B cell (primary cell): ENCODE measurements at regions not wholly inside any gene's neighbourhood (a gene's known extent, or its start where the extent isn't known, plus 50 kb on each side); places are given as distances from the start of the nearest gene placed in this dataset.

Experiments used
- ATAC-seq: fragments of 200-7000 bp; cut with Tn5 transposase; one replicate; pipeline ENCODE4 v1.10.0; 2021; ENCODE audit warnings: low read depth, mild to moderate bottlenecking, moderate number of reproducible peaks, moderate library complexity
- CTCF ChIA-PET: fragments of 350-600 bp; sonication (Branson Sonifier 250); formaldehyde crosslinking; loops from one replicate; lab custom pipeline; 2021; ENCODE audit warnings: antibody characterized with exemption, inconsistent platforms; lab: Charles Lee
- POLR2A ChIA-PET: fragments of 350-600 bp; sonication (Branson Sonifier 250); formaldehyde crosslinking; loops from one replicate; lab custom pipeline; 2021; ENCODE audit warnings: antibody characterized with exemption; lab: Charles Lee
- DNase-seq: peaks from one replicate; pipeline ENCODE4 v3.0.0; 2013
- H2AFZ ChIP-seq: 2 replicates; pipeline ENCODE4 v1.6.1; 2012; ENCODE audit warnings: mild to moderate bottlenecking, low read depth, low read length; ENCODE audit not compliant: insufficient read depth, poor library complexity, severe bottlenecking
- H3K27ac ChIP-seq, 2 donors: 1 replicate in 1 of 2; 2 replicates in 1 of 2; pipeline ENCODE4 v1.5.1; 2012 to 2013; ENCODE audit warnings: low read length in 2 of 2, mild to moderate bottlenecking in 2 of 2, moderate library complexity in 1 of 2
- H3K27me3 ChIP-seq, 4 experiments: fragments of 200-600 bp in 1 of 4; sonication (generic) in 1 of 4; replicated peaks in 1 of 4; 1 replicate in 2 of 4; 2 replicates in 2 of 4; pipeline versions ENCODE4 v1.6.1 to v1.7.0; 2013 to 2016; ENCODE audit warnings: low read length in 3 of 4, mild to moderate bottlenecking in 2 of 4, mixed read lengths in 1 of 4, moderate library complexity in 1 of 4; ENCODE audit not compliant: insufficient read depth in 4 of 4, control insufficient read depth in 3 of 4; ENCODE audit errors: control extremely low read depth in 1 of 4
- H3K36me3 ChIP-seq, 2 experiments: replicated peaks in 1 of 2; 1 replicate in 1 of 2; 2 replicates in 1 of 2; pipeline versions ENCODE4 v1.6.1 to v1.7.1; 2013; ENCODE audit warnings: low read length in 1 of 2; ENCODE audit not compliant: insufficient read depth in 2 of 2, control insufficient read depth in 1 of 2; ENCODE audit errors: control extremely low read depth in 1 of 2, extremely low read depth in 1 of 2
- H3K4me1 ChIP-seq, 2 donors: fragments of 200-600 bp in 1 of 2; sonication (generic) in 1 of 2; 1 replicate in 1 of 2; 2 replicates in 1 of 2; pipeline versions ENCODE4 v1.5.1 to v1.6.1; 2013 to 2017; ENCODE audit warnings: low read length in 2 of 2; ENCODE audit not compliant: control insufficient read depth in 2 of 2, insufficient read depth in 2 of 2
- H3K4me2 ChIP-seq: replicated peaks from 2 replicates; pipeline ENCODE3; 2012; ENCODE audit warnings: mild to moderate bottlenecking, low read depth, low read length; ENCODE audit not compliant: poor library complexity, severe bottlenecking
- H3K4me3 ChIP-seq, 5 experiments: fragments of 200-600 bp in 1 of 5; sonication (generic) in 1 of 5; 1 replicate in 3 of 5; 2 replicates in 2 of 5; pipeline versions ENCODE4 v1.5.1 to v1.7.0; 2011 to 2016; ENCODE audit warnings: low read length in 4 of 5, mild to moderate bottlenecking in 4 of 5, low read depth in 2 of 5, control low read depth in 1 of 5, moderate library complexity in 1 of 5; ENCODE audit not compliant: insufficient read depth in 1 of 5; ENCODE audit errors: control extremely low read depth in 1 of 5, extremely low read depth in 1 of 5
- H3K79me2 ChIP-seq: fragments of 200-600 bp; sonication (generic); one replicate; pipeline ENCODE4 v1.6.0; 2016; ENCODE audit warnings: low read length; ENCODE audit not compliant: control insufficient read depth, insufficient read depth
- H3K9ac ChIP-seq: fragments of 200-600 bp; sonication (generic); 2 replicates; pipeline ENCODE4 v1.6.1; 2017; ENCODE audit warnings: mild to moderate bottlenecking, low read length, moderate library complexity
- H3K9me3 ChIP-seq, 3 donors: one replicate each; pipeline versions ENCODE4 v1.6.1 to v1.7.1; 2013; ENCODE audit warnings: low read length in 2 of 3; ENCODE audit not compliant: control insufficient read depth in 2 of 3, insufficient read depth in 1 of 3; ENCODE audit errors: control extremely low read depth in 1 of 3
- H4K20me1 ChIP-seq: 2 replicates; pipeline ENCODE4 v1.6.0; 2012; ENCODE audit warnings: mild to moderate bottlenecking, low read length; ENCODE audit not compliant: insufficient read depth, control insufficient read depth, poor library complexity, severe bottlenecking
- H3K27ac Mint-ChIP-seq: one replicate; pipeline ENCODE4 v1.8.0; 2021; ENCODE audit warnings: mixed read lengths
- H3K27me3 Mint-ChIP-seq: one replicate; pipeline ENCODE4 v1.8.0; 2021; ENCODE audit warnings: mixed read lengths
- H3K4me1 Mint-ChIP-seq: one replicate; pipeline ENCODE4 v1.8.0; 2021; ENCODE audit warnings: mixed read lengths
- H3K4me3 Mint-ChIP-seq: one replicate; pipeline ENCODE4 v1.8.0; 2021; ENCODE audit warnings: mixed read lengths
- H3K9me3 Mint-ChIP-seq: one replicate; pipeline ENCODE4 v1.8.0; 2022; ENCODE audit warnings: mixed read lengths; ENCODE audit not compliant: insufficient read depth
- CTCF ChIP-seq: fragments of 200-600 bp; IDR thresholded peaks from one replicate; pipeline ENCODE4 v1.8.0; 2022; ENCODE audit warnings: antibody characterized with exemption, mild to moderate bottlenecking
- EZH2 ChIP-seq: IDR thresholded peaks from 2 replicates; pipeline ENCODE4 v1.6.1; 2012; ENCODE audit warnings: borderline replicate concordance, low read depth, mild to moderate bottlenecking, moderate library complexity, low read length; ENCODE audit not compliant: insufficient read depth, poor library complexity, severe bottlenecking
- WGBS: methylation state at CpG from one replicate; pipeline ENCODE4 v1.1.5; 2013; ENCODE audit warnings: missing lambda C conversion rate; ENCODE audit not compliant: insufficient coverage; 5-methylcytosine and 5-hydroxymethylcytosine counted together
- intact Hi-C: fragments of 100-400 bp; cut with micrococcal nuclease; formaldehyde crosslinking; loops from one replicate; pipeline ENCODE4 v1.10.0; 2022

- no peaks in the 10 kb centered on the region for H3K9me3 ChIP-seq
- WGBS: no CpG with 5 or more reads among the region's 3 CpGs
- DNase-seq: no peak
- no peak overlapping the region for H3K9ac ChIP-seq
- Mint-ChIP-seq H3K4me3 (no peak overlapping the region), H3K4me1 (no peaks in the 10 kb centered on the region), H3K9me3 (no peaks in the 10 kb centered on the region), H3K27me3 (no peaks in the 10 kb centered on the region), H3K27ac (no peak overlapping the region)
- no peaks in the 10 kb centered on the region for H3K27me3 ChIP-seq
- H4K20me1 ChIP-seq: no peaks in the 10 kb centered on the region
- TF ChIP-seq EZH2: no peak
- intact Hi-C loops: no loop called here
- no peak for ATAC-seq
- ChIA-PET CTCF (no interaction called here), POLR2A (no interaction called here)
- H3K79me2 ChIP-seq: no peaks in the 10 kb centered on the region
- no peak overlapping the region for H3K4me2 ChIP-seq
- H3K4me3 ChIP-seq: no peak overlapping the region
- no peaks in the 10 kb centered on the region for H3K4me1 ChIP-seq
- no peak overlapping the region for H3K27ac ChIP-seq
- no peak overlapping the region for H2AFZ ChIP-seq
- H3K36me3 ChIP-seq: no peaks in the 10 kb centered on the region
These were observed 1419.4 kb downstream of the KCNT2 start for GRCh38 chr1:195188821-195189220.

GRCh38 chr1:195186544-195186943 lies 1421.7 kb downstream of the KCNT2 start:
- H3K27me3 Mint-ChIP-seq: no peaks in the 10 kb centered on the region
- no peak overlapping the region for H2AFZ ChIP-seq
- no peaks in the 10 kb centered on the region for H3K9me3 Mint-ChIP-seq
- no peaks in the 10 kb centered on the region for H3K4me1 Mint-ChIP-seq
- TF ChIP-seq EZH2 (no peak), CTCF (no peak)
- no peaks in the 10 kb centered on the region for H3K4me1 ChIP-seq
- no peaks in the 10 kb centered on the region for H3K36me3 ChIP-seq
- no peak overlapping the region for H3K4me3 Mint-ChIP-seq
- DNase-seq (no peak), ATAC-seq (no peak)
- no peaks in the 10 kb centered on the region for H3K27me3 ChIP-seq
- H3K4me2 ChIP-seq: no peak overlapping the region
- no peak overlapping the region for H3K27ac ChIP-seq
- H3K4me3 ChIP-seq: no peak overlapping the region
- ChIA-PET CTCF (no interaction called here), POLR2A (no interaction called here)
- WGBS: 100% methylated on average over 1 of the region's 3 CpGs
- no peaks in the 10 kb centered on the region for H3K9me3 ChIP-seq
- intact Hi-C loops: no loop called here
- no peaks in the 10 kb centered on the region for H4K20me1 ChIP-seq
- H3K9ac ChIP-seq: no peak overlapping the region
- H3K79me2 ChIP-seq: no peaks in the 10 kb centered on the region
- H3K27ac Mint-ChIP-seq: no peak overlapping the region
